Neural cell (in vitro differentiated cells): ENCODE measurements at regions not wholly inside any gene's neighbourhood (a gene's known extent, or its start where the extent isn't known, plus 50 kb on each side); places are given as distances from the start of the nearest gene placed in this dataset.

Experiments
- CTCF ChIP-seq: fragments of 450-650 bp; IDR thresholded peaks from 2 replicates; pipeline ENCODE4 v1.5.1; 2014; ENCODE audit warnings: antibody characterized with exemption, mild to moderate bottlenecking, moderate library complexity; ENCODE audit not compliant: poor library complexity, severe bottlenecking
- EP300 ChIP-seq: fragments of 450-650 bp; conservative IDR thresholded peaks from 2 replicates; pipeline ENCODE4 v1.6.1; 2014; ENCODE audit warnings: antibody characterized with exemption, mild to moderate bottlenecking, moderate library complexity; ENCODE audit not compliant: poor library complexity, severe bottlenecking
- EZH2 ChIP-seq: fragments of 200-600, 300-800 bp; shearing (Covaris generic), sonication (generic); IDR thresholded peaks from 2 replicates; pipeline ENCODE4 v1.6.1; 2014; ENCODE audit warnings: antibody characterized with exemption, low read length, borderline replicate concordance, mild to moderate bottlenecking; ENCODE audit not compliant: insufficient read depth, poor library complexity, severe bottlenecking
- MXI1 ChIP-seq: fragments of 450-650 bp; conservative IDR thresholded peaks from 2 replicates; pipeline ENCODE4 v1.6.1; 2014; ENCODE audit warnings: antibody characterized with exemption, mild to moderate bottlenecking; ENCODE audit not compliant: poor library complexity, severe bottlenecking
- POLR2AphosphoS5 ChIP-seq: IDR thresholded peaks from 2 replicates; pipeline ENCODE4 v1.6.1; 2012
- REST ChIP-seq: IDR thresholded peaks from 2 replicates; pipeline ENCODE4 v1.6.1; 2012; ENCODE audit warnings: borderline replicate concordance

DNA sequence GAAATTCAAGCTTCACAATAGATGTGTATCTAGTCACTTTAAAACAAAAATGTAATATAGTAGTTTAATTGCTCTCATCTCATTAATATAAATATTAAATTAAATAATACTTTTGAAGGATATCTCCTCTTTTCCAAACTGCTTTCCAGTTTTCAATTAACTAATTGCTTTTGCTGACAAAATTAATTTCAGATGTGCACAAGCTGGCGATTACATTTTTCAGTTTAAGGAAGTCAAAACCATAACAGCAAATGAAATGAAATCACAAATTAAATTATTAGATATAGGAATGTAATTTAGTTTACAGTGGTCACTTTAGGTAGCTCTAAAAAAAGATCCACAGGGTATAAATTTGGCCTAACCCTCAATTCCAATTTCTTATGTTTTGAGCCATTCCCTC is 362.1 kb downstream of the SLC6A15 start:
- no peak for TF ChIP-seq POLR2AphosphoS5
- TF ChIP-seq CTCF: no peak
- no peak for TF ChIP-seq MXI1
- no peak for TF ChIP-seq EP300
- TF ChIP-seq REST: no peak
- no peak for TF ChIP-seq EZH2
